ENCODE measurements at regions not wholly inside any gene's neighbourhood (a gene's known extent, or its start where the extent isn't known, plus 50 kb on each side); places are given as distances from the start of the nearest gene placed in this dataset.
"Not testable (repeated sequence)": the region's sequence is repeated elsewhere in the genome, so short reads cannot be mapped to it uniquely, and the experiment has no call there.

- no peak overlapping the region for H3K4me3 Mint-ChIP-seq
Measured at GRCh38 chr16:48047720-48048119, 108.1 kb downstream of the ABCC12 start.

GRCh38 chr16:48047241-48047640 is 108.6 kb downstream of the ABCC12 start:
- H3K36me3 Mint-ChIP-seq: no peaks in the 10 kb centered on the region
- H3K27me3 Mint-ChIP-seq (ENCODE audit: low read depth in 3 of 3): peaks cover 0 to 5% (median 5%) of the 10 kb centered on the region in 3 donors
- no peak for DNase-seq
- H3K4me3 Mint-ChIP-seq: no peak overlapping the region
- no peaks in the 10 kb centered on the region for H3K9me3 Mint-ChIP-seq
- no peak overlapping the region for H3K27ac Mint-ChIP-seq
- H3K4me1 Mint-ChIP-seq: no peaks in the 10 kb centered on the region

More at GRCh38 chr16:48047720-48048119, 108.1 kb downstream of the ABCC12 start:
- H3K36me3 Mint-ChIP-seq: no peaks in the 10 kb centered on the region
- no peaks in the 10 kb centered on the region for H3K4me1 Mint-ChIP-seq
- no peaks in the 10 kb centered on the region for H3K9me3 Mint-ChIP-seq
- peaks cover 0 to 5% (median 5%) of the 10 kb centered on the region in 3 donors for H3K27me3 Mint-ChIP-seq (ENCODE audit: low read depth in 3 of 3)
- DNase-seq: no peak
- no peak overlapping the region for H3K27ac Mint-ChIP-seq

GRCh38 chr16:48044117-48044516 is 111.7 kb downstream of the ABCC12 start:
- H3K4me3 Mint-ChIP-seq: no peak overlapping the region
- H3K27ac Mint-ChIP-seq: no peak overlapping the region
- peaks cover 0 to 1% (median 0%) of the 10 kb centered on the region in 6 donors for H3K9me3 Mint-ChIP-seq
- no peaks in the 10 kb centered on the region for H3K36me3 Mint-ChIP-seq
- no peaks in the 10 kb centered on the region for H3K4me1 Mint-ChIP-seq
- H3K27me3 Mint-ChIP-seq (ENCODE audit: low read depth in 3 of 3): peaks cover 2 to 5% (median 4%) of the 10 kb centered on the region in 3 donors
- DNase-seq: no peak

GRCh38 chr16:48041981-48042421 is 113.8 kb downstream of the ABCC12 start:
- peaks cover 2 to 4% (median 3%) of the 10 kb centered on the region in 3 donors for H3K27me3 Mint-ChIP-seq (ENCODE audit: low read depth in 3 of 3)
- H3K36me3 Mint-ChIP-seq: no peaks in the 10 kb centered on the region
- H3K4me3 Mint-ChIP-seq: no peak overlapping the region
- no peaks in the 10 kb centered on the region for H3K4me1 Mint-ChIP-seq
- H3K9me3 Mint-ChIP-seq: peaks cover 0 to 1% (median 0%) of the 10 kb centered on the region in 6 donors
- no peak overlapping the region for H3K27ac Mint-ChIP-seq
- DNase-seq: no peak

- H3K4me1 Mint-ChIP-seq: no peaks in the 10 kb centered on the region
- H3K36me3 Mint-ChIP-seq: no peaks in the 10 kb centered on the region
- no peak overlapping the region for H3K27ac Mint-ChIP-seq
Measured at GRCh38 chr16:48035142-48035541, 120.7 kb downstream of the ABCC12 start.

GRCh38 chr16:48030926-48031325 is 124.9 kb downstream of the ABCC12 start:
- no peaks in the 10 kb centered on the region for H3K4me1 Mint-ChIP-seq
- H3K27ac Mint-ChIP-seq: no peak overlapping the region
- H3K9me3 Mint-ChIP-seq: peaks cover 0 to 5% (median 0%) of the 10 kb centered on the region in 6 donors
- no peaks in the 10 kb centered on the region for H3K36me3 Mint-ChIP-seq
- no peak overlapping the region for H3K4me3 Mint-ChIP-seq
- DNase-seq: no peak
- peaks cover 0 to 2% (median 1%) of the 10 kb centered on the region in 3 donors for H3K27me3 Mint-ChIP-seq (ENCODE audit: low read depth in 3 of 3)

More at GRCh38 chr16:48035142-48035541, 120.7 kb downstream of the ABCC12 start:
- peaks cover 0 to 5% (median 0%) of the 10 kb centered on the region in 6 donors for H3K9me3 Mint-ChIP-seq
- no peak for DNase-seq
- no peak overlapping the region for H3K4me3 Mint-ChIP-seq
- peaks cover 0 to 2% (median 2%) of the 10 kb centered on the region in 3 donors for H3K27me3 Mint-ChIP-seq (ENCODE audit: low read depth in 3 of 3)

GRCh38 chr16:48029768-48030167 is 126.0 kb downstream of the ABCC12 start:
- H3K4me3 Mint-ChIP-seq: no peak overlapping the region
- no peaks in the 10 kb centered on the region for H3K36me3 Mint-ChIP-seq
- DNase-seq: no peak
- peaks cover 0 to 3% (median 0%) of the 10 kb centered on the region in 6 donors for H3K9me3 Mint-ChIP-seq
- no peak overlapping the region for H3K27ac Mint-ChIP-seq
- H3K27me3 Mint-ChIP-seq (ENCODE audit: low read depth in 3 of 3): peaks cover 0 to 2% (median 1%) of the 10 kb centered on the region in 3 donors
- no peaks in the 10 kb centered on the region for H3K4me1 Mint-ChIP-seq

- H3K4me3 Mint-ChIP-seq: no peak overlapping the region
- peaks cover 0 to 1% (median 1%) of the 10 kb centered on the region in 3 donors for H3K27me3 Mint-ChIP-seq (ENCODE audit: low read depth in 3 of 3)
- no peak for DNase-seq
- no peak overlapping the region for H3K27ac Mint-ChIP-seq
- H3K36me3 Mint-ChIP-seq: no peaks in the 10 kb centered on the region
- H3K4me1 Mint-ChIP-seq: no peaks in the 10 kb centered on the region
- H3K9me3 Mint-ChIP-seq: peaks cover 0 to 7% (median 2%) of the 10 kb centered on the region in 6 donors
Measured at GRCh38 chr16:48025359-48025758, 130.4 kb downstream of the ABCC12 start.

- H3K4me3 Mint-ChIP-seq: no peak overlapping the region
- no peak for DNase-seq
- H3K27me3 Mint-ChIP-seq (ENCODE audit: low read depth in 3 of 3): peaks cover 0 to 1% (median 1%) of the 10 kb centered on the region in 3 donors
- no peaks in the 10 kb centered on the region for H3K36me3 Mint-ChIP-seq
- H3K27ac Mint-ChIP-seq: no peak overlapping the region
- peaks cover 0 to 7% (median 2%) of the 10 kb centered on the region in 6 donors for H3K9me3 Mint-ChIP-seq
- H3K4me1 Mint-ChIP-seq: no peaks in the 10 kb centered on the region
Measured at GRCh38 chr16:48024042-48024441, 131.8 kb downstream of the ABCC12 start.

GRCh38 chr16:48022496-48022895 is 133.3 kb downstream of the ABCC12 start:
- no peak overlapping the region for H3K4me3 Mint-ChIP-seq
- H3K27ac Mint-ChIP-seq: no peak overlapping the region
- DNase-seq: no peak

GRCh38 chr16:48020617-48021016 is 135.2 kb downstream of the ABCC12 start:
- not testable (repeated sequence) for H3K36me3 Mint-ChIP-seq; H3K4me3 Mint-ChIP-seq; H3K4me1 Mint-ChIP-seq; H3K27me3 Mint-ChIP-seq (ENCODE audit: low read depth in 3 of 3); DNase-seq; H3K27ac Mint-ChIP-seq; H3K9me3 Mint-ChIP-seq

More at GRCh38 chr16:48022496-48022895, 133.3 kb downstream of the ABCC12 start:
- peaks cover 0 to 1% (median 1%) of the 10 kb centered on the region in 3 donors for H3K27me3 Mint-ChIP-seq (ENCODE audit: low read depth in 3 of 3)
- no peaks in the 10 kb centered on the region for H3K36me3 Mint-ChIP-seq
- H3K4me1 Mint-ChIP-seq: no peaks in the 10 kb centered on the region
- H3K9me3 Mint-ChIP-seq: peaks cover 0 to 7% (median 2%) of the 10 kb centered on the region in 6 donors

GRCh38 chr16:48014349-48015135 is 141.3 kb downstream of the ABCC12 start:
- DNase-seq: no peak
- H3K9me3 Mint-ChIP-seq: peaks cover 0 to 4% (median 2%) of the 10 kb centered on the region in 6 donors
- no peaks in the 10 kb centered on the region for H3K4me1 Mint-ChIP-seq
- H3K27me3 Mint-ChIP-seq (ENCODE audit: low read depth in 3 of 3): peaks cover 0 to 5% (median 0%) of the 10 kb centered on the region in 3 donors
- H3K27ac Mint-ChIP-seq: no peak overlapping the region
- H3K36me3 Mint-ChIP-seq: no peaks in the 10 kb centered on the region
- H3K4me3 Mint-ChIP-seq: no peak overlapping the region

GRCh38 chr16:48013491-48013901 is 142.3 kb downstream of the ABCC12 start:
- H3K36me3 Mint-ChIP-seq: no peaks in the 10 kb centered on the region
- no peak overlapping the region for H3K27ac Mint-ChIP-seq
- no peaks in the 10 kb centered on the region for H3K4me1 Mint-ChIP-seq
- peaks cover 0 to 4% (median 2%) of the 10 kb centered on the region in 6 donors for H3K9me3 Mint-ChIP-seq
- DNase-seq: no peak
- no peak overlapping the region for H3K4me3 Mint-ChIP-seq
- H3K27me3 Mint-ChIP-seq (ENCODE audit: low read depth in 3 of 3): peaks cover 0 to 5% (median 1%) of the 10 kb centered on the region in 3 donors

- H3K27ac Mint-ChIP-seq: no peak overlapping the region
- peaks cover 0 to 4% (median 2%) of the 10 kb centered on the region in 6 donors for H3K9me3 Mint-ChIP-seq
- no peak for DNase-seq
- no peaks in the 10 kb centered on the region for H3K36me3 Mint-ChIP-seq
- no peak overlapping the region for H3K4me3 Mint-ChIP-seq
- H3K27me3 Mint-ChIP-seq (ENCODE audit: low read depth in 3 of 3): peaks cover 0 to 5% (median 1%) of the 10 kb centered on the region in 3 donors
- no peaks in the 10 kb centered on the region for H3K4me1 Mint-ChIP-seq
Measured at GRCh38 chr16:48011878-48012658, 143.7 kb downstream of the ABCC12 start.

Data from immature natural killer cell (primary cell).